Pulmonary artery endothelial cell (primary cell): ENCODE measurements at regions not wholly inside any gene's neighbourhood (a gene's known extent, or its start where the extent isn't known, plus 50 kb on each side); places are given as distances from the start of the nearest gene placed in this dataset.
A peak's percentile ranks its signal among the peaks of the same experiment; 100 is the strongest.
"Not testable (repeated sequence)": the region's sequence is repeated elsewhere in the genome, so short reads cannot be mapped to it uniquely, and the experiment has no call there.

ENCODE experiments used
- DNase-seq: peaks from one replicate; pipeline ENCODE4 v3.0.0-alpha.2; 2011; ENCODE audit warnings: low read depth, low spot score

DNA sequence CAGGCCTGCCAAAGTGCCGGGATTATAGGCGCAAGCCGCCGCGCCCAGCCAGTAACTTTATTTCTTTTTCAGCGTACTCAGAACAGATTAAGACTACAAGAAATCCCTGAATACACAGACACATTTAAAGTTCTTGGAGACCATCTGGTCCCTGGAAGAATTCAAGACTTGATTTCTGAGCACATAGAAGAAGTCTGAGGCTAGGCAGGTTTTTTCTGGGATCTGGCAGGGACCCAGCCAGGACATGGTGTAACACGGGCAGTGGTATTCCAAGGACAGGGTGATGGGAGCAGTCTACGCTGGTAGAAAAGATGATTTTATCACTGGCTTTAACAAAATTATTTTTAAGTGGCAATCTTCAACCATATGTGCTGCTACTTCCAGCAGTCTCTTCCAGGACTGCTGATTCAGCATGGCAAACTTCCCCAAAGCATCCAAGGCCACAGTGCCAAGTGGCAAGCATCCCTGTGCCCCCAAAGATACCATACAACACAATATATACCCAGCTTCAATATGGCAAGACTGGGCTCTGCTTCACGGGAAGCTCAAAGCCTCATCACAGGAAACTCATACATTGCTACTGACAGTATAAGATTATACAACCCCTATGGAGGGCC lies 105.2 kb upstream of the OR5AK2 start:
- no peak for DNase-seq

DNA sequence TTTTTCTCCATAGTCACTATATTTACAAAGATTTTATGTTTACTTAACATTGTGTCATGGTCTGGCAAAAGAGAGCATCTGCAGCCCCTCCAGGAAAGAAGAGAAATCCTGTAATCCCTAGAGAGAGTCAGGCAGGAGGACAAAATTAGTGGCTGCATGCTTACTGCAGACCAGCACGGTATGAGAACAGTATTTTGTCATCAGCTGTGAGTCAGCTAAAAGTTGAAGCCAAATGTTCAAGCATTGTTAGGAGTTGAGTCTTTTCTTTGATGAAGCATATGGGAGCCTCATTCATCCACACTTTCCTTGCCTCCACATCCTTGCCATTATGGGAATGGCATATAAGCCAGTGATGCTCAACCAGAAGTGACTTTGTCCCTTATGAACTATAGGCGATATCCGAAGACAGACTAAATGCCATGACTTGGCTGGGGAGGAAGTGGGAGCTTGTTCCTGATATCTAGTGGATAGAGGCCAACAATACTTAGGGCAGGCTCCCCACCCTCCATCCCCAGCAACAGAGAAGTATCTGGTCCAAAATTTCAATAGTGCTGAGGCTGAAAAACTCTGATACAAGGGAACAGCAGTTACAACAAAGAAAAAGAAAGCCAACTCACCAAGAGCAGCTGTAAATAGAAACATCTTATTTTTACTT lies 112.0 kb upstream of the OR5AK2 start:
- DNase-seq: no peak

DNA sequence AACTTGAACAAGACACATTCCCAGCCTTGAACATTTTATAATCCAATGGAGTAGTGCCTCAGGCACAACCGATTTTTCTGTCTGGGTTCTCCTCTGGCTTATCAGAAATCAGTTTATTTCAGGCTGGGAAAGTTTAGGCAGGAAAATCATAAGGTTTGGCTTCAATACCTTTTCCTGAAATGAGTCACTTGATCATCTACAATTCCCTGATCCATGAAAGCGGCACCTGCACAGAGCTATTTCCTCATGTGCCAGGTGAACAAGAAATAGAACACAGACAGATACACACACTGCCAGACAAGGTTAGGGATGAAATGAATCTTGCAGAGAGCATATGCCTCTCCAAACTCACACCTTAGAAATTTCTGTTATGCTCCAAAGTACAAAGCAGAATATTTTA lies 106.7 kb upstream of the OR9G4 start:
- no peak for DNase-seq

DNA sequence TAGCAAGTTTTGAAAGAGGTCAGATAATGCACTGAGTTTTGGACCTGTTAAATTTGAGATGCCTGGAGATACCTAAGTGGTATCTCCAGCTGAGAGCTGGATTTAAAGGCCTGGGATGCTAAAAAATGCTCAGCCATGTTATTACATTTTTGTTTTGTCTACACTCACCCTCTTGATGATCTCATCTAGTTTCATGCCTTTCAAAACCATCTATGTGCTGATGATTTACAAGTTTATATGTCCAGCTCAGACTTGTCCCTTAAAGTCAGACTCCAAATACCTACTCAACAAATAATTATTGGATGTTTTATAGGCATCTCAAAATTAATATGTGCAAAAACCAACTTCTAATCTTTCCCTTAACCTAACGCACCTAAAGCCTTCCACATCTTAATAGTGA lies 103.6 kb upstream of the OR9G4 start:
- no peak for DNase-seq

DNA sequence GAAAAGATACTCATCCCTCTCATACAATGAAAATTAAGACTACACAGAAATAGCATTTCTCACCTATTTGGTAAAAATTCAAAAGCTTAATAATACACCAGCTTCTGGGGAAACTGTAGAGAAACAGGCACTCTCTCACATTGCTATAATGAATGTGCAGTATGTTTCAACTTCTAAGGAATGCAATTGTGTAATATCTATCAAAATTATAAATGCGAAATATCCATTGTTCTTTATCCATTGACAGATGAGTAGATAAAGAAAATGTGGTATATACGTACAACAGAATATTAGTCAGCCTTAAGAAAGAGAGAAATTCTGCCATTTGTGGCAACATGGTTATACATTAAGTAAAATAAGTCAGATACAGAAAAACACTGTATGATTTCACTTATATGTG lies 101.4 kb upstream of the OR9G4 start:
- DNase-seq: no peak

DNA sequence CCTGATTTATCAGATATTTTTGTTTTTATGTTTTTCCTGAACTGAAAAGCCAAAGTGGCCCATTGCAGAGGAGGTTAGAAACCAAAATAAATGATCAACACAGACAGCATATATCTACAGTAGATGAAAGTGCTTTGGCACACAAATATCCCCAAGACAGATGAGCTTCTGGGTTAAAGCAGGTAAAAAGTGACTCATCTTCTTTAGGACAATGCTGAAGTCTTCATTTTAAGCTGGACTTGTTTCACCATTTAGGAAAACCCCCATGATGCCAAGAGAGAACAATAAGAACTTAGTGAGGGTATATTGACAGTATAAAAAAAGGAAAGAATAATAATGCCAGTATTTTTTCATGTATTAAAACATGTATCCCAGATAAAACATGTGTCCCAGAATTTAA lies 100.8 kb upstream of the OR9G4 start:
- DNase-seq: no peak

DNA sequence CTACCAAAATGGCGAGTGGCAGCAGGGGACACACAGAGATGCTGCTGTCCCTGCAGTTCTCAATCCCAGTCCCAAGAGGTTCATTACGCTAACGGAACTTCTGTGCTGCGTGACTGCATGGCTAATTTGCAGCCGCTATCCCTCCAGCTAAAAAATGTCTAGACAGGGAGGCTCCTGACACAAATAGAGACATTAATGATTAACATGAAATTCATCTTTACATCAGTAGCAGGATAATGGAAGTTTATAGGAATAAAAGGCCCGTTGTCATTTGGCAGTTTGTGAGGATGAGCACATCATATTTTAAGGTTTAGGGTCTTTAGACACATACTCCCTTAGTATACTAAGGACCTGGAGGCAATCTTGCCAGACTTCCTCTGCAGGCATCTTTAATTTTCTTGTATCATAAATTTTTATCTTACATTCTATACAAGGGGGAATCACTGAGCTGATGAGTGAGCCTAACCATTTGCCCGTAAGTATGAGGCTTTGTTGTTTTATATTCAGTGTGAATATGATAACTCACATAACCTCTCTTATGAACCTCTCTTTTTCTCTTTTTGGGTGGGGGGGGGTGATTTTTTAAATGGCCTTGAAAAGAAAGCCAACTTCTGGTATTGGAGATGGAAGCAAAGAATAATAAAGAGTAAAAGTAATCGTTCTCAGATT lies 99.8 kb upstream of the OR9G4 start:
- no peak for DNase-seq

DNA sequence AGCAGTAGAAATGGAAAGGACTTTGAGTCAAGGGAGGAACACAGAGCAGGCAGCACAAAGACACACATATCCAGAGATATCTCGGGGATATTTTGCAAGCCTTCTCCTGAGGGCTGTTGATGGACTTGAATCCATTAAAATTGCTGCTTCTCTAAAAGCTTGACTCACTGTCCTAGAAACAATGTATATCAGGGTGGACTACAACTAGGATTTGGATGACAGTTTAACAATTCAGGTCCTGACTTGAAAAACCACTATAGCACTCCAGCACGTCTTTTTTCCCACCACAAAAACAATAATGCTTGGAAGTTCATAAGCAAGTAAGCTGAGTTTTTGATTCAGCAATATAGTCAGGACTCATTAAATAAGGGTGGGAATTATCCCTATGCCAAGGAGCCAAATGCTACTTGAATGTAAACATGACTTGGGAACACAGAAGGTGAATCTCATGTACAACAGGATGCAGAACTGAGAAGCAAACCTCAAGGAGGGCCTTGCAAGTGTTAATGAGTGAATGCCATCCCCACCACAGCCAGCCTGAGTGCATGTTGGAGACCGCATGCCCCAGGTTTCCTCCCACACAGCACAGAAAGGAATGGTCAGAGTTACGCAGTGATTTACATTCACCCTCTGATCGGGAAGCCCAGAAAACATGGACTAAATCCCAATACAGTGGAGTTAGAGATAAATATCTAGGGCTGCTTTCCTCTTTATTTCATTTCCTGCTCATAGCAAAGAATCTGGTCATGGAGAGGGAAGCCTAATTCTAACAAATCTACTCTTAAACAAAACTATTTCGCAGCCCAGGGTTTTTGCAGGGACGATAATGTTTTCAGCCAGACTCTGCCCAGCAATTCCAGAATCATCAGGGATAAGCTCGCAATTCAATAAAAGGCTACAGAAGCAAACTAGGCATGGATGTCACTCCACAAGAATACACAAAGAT lies 98.4 kb upstream of the OR9G4 start:
- no peak for DNase-seq

DNA sequence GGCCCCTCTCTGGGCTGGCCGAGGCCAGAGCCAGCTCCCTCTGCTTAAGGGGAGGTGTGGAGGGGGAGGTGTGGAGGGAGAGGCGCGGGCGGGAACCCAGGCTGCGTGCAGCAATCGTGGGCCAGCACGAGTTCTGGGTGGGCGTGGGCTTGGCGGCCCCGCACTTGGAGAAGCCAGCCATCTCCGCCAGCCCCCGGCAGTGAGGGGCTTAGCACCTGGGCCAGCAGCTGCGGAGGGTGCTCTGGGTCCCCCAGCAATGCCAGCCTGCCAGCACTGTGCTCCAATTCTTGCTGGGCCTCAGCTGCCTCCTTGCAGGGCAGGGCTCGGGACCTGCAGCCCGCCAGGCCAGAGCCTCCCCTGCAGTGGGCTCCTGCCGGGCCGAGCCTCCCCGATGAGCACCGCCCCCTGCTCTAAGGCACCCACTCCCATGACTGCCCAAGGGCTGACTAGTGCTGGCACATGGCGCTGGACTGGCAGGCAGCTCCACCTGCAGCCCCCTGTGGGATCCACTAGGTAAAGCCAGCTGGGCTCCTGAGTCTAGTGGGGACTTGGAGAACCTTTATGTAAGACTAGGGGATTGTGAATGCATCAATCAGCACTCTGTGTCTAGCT lies 96.7 kb upstream of the OR9G4 start:
- DNase-seq: no peak

DNA sequence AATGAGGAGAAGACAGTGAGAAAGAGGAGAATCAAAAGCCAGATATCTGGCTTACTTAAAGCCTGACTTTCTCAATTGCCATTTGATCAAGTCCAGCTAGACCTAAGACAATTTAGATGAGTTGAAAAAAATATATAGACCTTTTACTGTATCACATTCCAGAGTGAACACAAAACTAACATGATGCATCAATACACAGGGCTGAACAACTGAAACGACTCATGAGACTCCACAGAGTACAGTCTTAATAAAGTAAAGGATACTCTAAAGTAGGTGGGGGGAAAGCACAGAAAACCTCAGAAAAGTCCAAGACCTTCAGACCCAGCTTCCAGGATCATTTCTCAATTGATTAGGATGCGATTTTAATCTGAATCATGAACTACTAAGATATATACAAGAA lies 95.3 kb upstream of the OR9G4 start:
- no peak for DNase-seq

DNA sequence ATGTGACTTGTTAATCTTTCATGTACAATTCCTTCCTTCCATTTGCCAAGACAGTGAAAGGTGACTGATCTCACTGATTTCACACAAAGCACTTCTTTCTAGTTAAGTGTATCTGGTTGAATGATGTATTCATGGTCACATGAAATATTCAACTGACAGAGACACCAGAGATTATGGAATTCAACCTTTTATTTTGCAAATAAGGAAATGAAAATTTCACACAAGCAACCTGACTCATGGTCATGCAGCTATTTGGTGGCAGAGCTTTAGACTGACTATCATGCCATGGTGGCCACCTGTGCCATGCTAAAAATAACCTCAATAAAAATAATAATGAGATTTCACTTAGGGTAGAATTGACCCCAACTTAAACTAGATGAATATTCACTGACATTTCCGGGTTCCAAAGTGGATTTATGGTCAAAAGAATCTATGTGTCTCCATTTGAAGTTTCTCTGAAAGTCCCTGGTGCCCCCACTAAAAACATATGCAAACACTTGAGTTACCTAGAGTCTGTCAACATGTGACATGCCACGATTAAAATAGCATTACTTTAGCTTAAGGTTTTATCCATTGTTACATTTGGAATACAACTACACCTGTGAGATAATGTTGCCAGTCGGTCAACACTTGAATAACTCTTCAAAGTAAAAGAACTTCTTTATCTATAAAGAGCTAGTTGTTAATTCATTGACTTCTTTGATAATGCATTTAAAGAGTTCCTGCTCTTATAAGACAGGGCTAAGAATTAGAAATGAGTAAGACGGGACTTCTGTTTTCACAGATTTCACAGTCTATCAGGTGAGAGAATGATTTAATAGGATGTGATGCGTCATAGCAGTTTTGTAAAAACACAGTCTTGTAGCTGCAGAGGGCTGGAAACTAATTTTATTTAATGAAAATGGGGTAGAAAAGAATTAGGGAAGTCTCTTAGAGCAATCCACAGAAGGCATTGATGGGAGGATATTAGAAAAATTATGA lies 94.6 kb upstream of the OR9G4 start:
- DNase-seq: no peak

DNA sequence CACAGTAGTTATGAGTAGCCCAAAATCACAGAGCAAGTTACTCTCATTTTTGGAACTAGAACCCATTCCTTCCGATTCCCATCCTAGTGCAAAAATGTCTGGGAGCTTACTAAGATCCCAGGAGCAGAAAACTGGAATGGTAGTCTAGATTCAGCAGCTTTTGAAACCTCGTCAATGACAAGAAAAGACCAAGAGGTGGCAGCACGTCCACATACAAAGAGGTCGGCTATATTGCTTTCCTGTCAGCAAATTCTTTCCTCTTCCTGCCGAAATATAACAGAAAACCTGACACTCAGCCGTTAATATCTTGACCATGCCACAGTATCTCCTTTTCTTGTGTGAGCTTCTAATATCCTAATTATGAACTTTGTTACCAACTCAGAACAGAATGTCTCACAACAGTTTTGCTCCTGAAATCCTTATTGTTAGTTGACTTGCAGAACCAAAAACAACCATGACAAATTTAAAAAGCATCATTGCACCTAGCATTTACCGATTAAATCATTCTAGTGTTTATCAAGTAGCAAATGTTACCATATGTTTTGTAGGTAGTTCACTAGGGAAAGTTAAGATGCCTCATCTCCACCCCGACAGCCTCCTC lies 92.8 kb upstream of the OR9G4 start:
- DNase-seq: peak; percentile 22

DNA sequence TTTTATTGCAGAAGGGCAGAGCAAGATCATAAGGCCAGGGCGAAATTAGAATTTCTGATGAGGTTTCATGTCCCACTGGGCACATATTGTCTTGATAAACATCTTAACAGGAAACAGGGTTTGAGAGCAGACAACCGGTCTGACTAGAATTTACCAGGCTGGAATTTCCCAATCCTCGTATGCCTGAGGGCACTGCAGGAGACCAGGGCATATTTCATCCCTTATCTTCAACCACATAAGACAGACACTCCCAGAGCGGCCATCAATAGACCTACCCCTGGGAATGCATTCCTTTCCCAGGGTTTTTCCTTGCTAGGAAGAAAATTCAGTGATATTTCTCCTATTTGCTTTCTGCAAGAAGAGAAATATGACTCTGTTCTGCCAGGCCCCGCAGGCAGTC lies 78.9 kb upstream of the OR9G4 start:
- DNase-seq: not testable (repeated sequence)

DNA sequence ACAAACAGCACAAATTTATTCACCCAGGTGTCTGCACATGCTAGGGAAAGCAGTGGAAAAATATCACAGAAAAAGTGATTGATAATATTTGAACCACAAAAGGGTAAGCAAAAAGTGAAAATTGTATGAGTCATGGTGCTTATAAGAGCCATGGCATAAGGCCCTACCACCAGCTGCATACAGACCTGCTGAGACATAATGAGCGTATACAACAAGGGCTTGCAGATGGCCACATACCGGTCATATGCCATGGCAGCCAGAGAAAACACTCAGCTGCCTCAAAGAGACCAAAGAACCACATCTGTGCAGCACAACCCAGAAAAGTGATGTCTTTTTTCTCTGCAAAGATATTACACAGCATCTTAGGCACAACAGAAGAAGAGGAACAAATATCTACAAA lies 71.4 kb upstream of the OR9G4 start:
- DNase-seq: no peak

DNA sequence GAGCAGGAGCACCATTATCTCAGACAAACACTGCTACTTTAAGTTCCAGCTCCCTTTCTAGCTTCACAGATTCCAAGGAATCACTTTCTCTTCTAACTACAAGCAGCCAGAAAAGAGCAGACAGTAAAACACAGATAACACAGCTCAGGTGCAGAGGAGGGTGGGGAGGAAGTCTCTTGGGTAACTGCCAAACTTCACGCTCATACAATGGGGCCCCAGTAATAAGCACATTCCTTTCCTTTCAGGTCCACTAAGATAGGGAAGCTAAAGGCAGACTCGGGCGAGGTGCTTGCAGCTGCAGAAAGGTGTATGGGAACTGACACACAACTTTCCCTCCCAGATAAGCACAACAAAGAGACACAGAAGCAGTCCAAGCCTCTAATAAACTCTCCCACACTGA lies 69.2 kb upstream of the OR9G4 start:
- DNase-seq: no peak

DNA sequence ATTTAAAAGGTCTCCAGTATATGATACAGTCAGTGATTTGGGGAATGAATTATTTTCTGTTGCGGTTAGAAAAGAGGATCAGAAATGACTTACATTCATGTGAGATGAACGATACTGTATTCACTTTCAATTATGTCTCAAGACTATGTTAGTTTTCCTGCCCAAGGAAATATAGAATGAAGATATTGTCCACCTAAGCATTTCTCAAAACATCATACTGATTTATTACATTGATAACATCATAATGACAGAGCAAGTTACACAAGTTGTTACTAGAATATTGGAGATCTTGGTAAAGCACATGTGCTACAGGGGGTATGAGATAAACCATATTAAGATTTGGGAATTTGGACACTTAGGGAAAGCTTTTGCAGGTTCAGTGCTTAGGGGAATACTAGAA lies 67.8 kb upstream of the OR9G4 start:
- no peak for DNase-seq

DNA sequence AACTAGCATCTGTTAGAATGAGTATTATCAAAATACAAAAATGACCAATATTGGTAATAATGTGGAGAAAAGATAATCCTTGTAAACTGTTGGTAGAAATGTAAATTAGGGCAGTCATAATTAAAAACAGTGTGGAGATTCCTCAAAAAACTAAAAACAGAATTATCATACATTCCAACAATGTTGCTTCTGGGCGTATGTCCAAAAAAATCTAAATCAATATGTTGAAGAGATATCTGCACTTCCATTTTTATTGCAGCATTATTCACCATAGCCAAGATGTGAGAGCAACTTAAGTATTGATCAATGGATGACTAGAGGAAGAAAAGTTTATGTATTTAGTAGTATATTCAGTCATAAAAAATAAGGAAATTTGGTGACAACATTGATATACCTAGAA lies 59.8 kb upstream of the OR9G4 start:
- no peak for DNase-seq

DNA sequence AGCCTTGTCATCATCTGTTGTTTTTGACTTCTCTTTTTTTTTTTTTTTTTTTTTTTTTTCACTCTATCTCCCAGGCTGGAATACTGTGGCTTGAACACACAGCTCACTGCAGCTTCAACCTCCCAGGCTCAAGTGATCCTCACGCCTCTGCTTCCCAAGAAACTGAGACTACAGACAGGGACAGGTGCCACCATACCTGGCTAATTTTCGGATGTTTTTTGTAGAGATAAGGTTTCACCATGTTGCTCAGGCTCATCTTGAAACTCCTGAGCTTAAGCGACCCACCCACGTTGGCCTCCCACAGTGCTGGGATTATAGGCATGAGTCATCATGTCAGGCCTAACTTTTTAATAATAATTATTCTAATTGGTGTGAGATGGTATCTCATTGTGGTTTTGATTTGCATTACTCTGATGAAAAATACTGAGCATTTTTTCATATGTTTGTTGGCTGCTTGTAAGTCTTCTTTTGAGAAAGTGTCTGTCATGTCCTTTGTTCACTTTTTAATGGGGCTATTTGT lies 51.3 kb upstream of the OR9G4 start:
- DNase-seq: no peak
